Thyroid gland (tissue), 4 donors: ENCODE measurements at regions not wholly inside any gene's neighbourhood (a gene's known extent, or its start where the extent isn't known, plus 50 kb on each side); places are given as distances from the start of the nearest gene placed in this dataset.

Experiments
- DNase-seq, 2 donors: peaks; one replicate each; pipeline ENCODE4 v3.0.0-alpha.2; 2019
- H3K27ac ChIP-seq, 3 donors: fragments of 200-600 bp; sonication (generic); 1 replicate in 2 of 3; 2 replicates in 1 of 3; pipeline ENCODE4 v1.5.1; 2016 to 2019; ENCODE audit warnings: mild to moderate bottlenecking in 1 of 3, moderate library complexity in 1 of 3
- H3K27me3 ChIP-seq: fragments of 200-600 bp; sonication (generic); one replicate; pipeline ENCODE4 v1.5.1; 2019
- H3K36me3 ChIP-seq, 2 donors: fragments of 200-600 bp; sonication (generic); one replicate each; pipeline ENCODE4 v1.5.1; 2016 to 2019
- H3K4me1 ChIP-seq, 2 donors: fragments of 200-600 bp; sonication (generic); one replicate each; pipeline ENCODE4 v1.5.1; 2017 to 2019
- H3K4me3 ChIP-seq, 3 donors: fragments of 200-600 bp; sonication (generic); replicated peaks in 1 of 3; 1 replicate in 2 of 3; 2 replicates in 1 of 3; pipeline ENCODE4 v1.5.1; 2016; ENCODE audit warnings: mild to moderate bottlenecking in 1 of 3
- H3K9me3 ChIP-seq: fragments of 200-600 bp; sonication (generic); one replicate; pipeline ENCODE4 v1.5.1; 2017
- CTCF ChIP-seq, 6 experiments: fragments of 200-600 bp in 3 of 6; fragments of 450-650 bp in 3 of 6; sonication (generic) in 3 of 6; IDR thresholded peaks; one replicate each; pipeline ENCODE4 v1.5.1; 2016 to 2019; ENCODE audit warnings: antibody characterized with exemption in 6 of 6, mild to moderate bottlenecking in 2 of 6, inconsistent platforms in 1 of 6, moderate library complexity in 1 of 6
- POLR2A ChIP-seq, 2 donors: fragments of 450-650 bp; IDR thresholded peaks; one replicate each; pipeline ENCODE4 v1.6.1; 2017; ENCODE audit warnings: antibody characterized with exemption in 2 of 2, mild to moderate bottlenecking in 2 of 2, moderate library complexity in 1 of 2
- WGBS, 2 donors: methylation state at CpG; one replicate each; pipeline ENCODE4 v1.1.5; 2017; 5-methylcytosine and 5-hydroxymethylcytosine counted together
- intact Hi-C: fragments of 100-400 bp; cut with DNase I; formaldehyde crosslinking; loops from one replicate; pipeline ENCODE4 v1.15.1; 2023

DNA sequence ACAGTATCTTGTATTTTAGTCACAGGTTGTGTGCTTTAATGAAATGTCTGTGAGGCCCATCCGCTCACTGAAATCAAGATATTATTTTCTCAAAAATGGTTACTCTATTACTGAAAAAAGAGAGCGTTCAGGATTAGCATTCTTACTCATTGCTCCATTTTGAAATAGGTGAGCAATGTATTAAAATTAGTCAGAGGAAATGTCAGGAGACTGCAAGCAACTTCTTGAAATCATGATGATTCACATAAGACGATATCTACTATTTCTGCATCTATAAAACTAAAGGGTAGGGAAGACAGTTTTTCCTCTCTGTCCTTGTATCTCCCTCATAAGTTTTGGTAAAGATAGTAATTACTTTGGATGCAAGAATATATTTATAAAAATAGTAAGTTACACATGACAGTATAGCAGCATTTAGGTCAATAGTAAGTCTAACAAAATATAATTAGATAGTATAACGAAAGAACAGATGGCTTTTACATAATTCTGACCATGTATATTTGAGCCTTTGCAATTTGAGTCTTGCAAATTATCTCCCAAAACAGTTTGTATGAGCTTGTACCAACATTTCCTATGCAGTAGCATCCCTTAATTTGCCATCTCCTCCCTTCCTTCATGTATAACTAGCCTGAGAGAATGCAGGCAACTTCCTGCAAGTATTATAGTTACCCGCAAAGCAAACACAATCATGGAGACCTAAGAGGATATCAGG lies 937.8 kb downstream of the PCDH7 start:
- intact Hi-C loops = no loop called here
- 85 to 93% methylated on average over 5 of the region's 5 CpGs for WGBS, 2 donors
- Histone ChIP-seq H3K4me1 (no peaks in the 10 kb centered on the region), H3K4me3 (no peak overlapping the region), H3K27me3 (no peaks in the 10 kb centered on the region), H3K9me3 (no peaks in the 10 kb centered on the region), H3K36me3 (no peaks in the 10 kb centered on the region), H3K27ac (no peak overlapping the region)
- no peak for DNase-seq
- TF ChIP-seq POLR2A (IDR thresholded peaks at IDR 0.05) (no peak), CTCF (IDR thresholded peaks at IDR 0.05) (no peak)

DNA sequence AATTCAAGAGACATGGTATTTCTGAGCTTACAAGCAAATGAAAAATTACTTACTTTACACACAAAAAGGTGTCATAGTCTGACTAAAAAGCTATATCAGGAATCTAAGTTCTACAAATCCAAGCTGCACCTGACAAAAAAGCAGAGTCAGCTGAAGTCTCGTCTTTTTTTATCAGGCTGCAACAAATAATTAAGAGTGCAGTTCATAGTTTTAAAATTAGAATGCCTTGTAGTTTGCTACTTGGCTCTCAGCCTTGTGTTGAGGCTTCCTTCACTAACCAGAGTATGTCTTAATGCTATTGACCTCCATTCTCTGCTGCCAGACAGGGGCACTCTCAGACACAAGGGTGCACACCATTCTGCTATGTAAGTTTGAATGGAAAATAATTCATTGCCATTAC lies 940.7 kb downstream of the PCDH7 start:
- H3K4me1 ChIP-seq = no peaks in the 10 kb centered on the region
- 68 to 70% methylated on average over 1 of the region's 1 CpG for WGBS, 2 donors
- no peaks in the 10 kb centered on the region for H3K27me3 ChIP-seq
- no peak overlapping the region for H3K27ac ChIP-seq
- TF ChIP-seq POLR2A (IDR thresholded peaks at IDR 0.05) = no peak
- TF ChIP-seq CTCF (IDR thresholded peaks at IDR 0.05) = no peak
- intact Hi-C loops = no loop called here
- no peaks in the 10 kb centered on the region for H3K36me3 ChIP-seq
- H3K9me3 ChIP-seq = no peaks in the 10 kb centered on the region
- no peak for DNase-seq
- no peak overlapping the region for H3K4me3 ChIP-seq

GRCh38 chr4:31662951-31663350 lies 942.8 kb downstream of the PCDH7 start:
- no peaks in the 10 kb centered on the region for H3K4me1 ChIP-seq
- TF ChIP-seq POLR2A (IDR thresholded peaks at IDR 0.05) (no peak), CTCF (IDR thresholded peaks at IDR 0.05) (no peak)
- WGBS, 2 donors = 85 to 90% methylated on average over 2 of the region's 2 CpGs
- H3K27me3 ChIP-seq = no peaks in the 10 kb centered on the region
- H3K36me3 ChIP-seq = no peaks in the 10 kb centered on the region
- H3K9me3 ChIP-seq = no peaks in the 10 kb centered on the region
- intact Hi-C loops = no loop called here
- DNase-seq = no peak
- H3K27ac ChIP-seq = no peak overlapping the region
- H3K4me3 ChIP-seq = no peak overlapping the region

DNA sequence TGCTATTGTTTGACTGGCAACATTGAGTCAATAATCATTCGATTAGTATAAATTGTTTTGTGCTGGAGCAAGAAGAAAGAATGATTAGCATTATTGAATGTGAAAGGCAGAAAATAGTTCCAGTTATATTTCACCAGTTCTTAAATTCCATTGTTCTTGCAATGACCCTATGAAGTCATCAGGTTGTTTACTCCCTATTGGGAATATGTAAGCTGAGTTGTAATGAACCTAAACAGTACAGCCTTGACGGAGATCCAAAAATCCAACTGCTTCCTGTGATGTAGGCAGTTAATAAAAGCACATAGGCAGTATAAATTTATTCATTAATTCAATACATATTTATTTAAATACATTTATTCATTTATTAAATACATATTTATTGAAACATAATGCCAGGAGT lies 947.5 kb downstream of the PCDH7 start:
- intact Hi-C loops = no loop called here

More for the DNA sequence above, 947.5 kb downstream of the PCDH7 start:
- no peak for TF ChIP-seq CTCF (IDR thresholded peaks at IDR 0.05)
- no peak for TF ChIP-seq POLR2A (IDR thresholded peaks at IDR 0.05)
- Histone ChIP-seq H3K4me1 (no peaks in the 10 kb centered on the region), H3K36me3 (no peaks in the 10 kb centered on the region), H3K27me3 (no peaks in the 10 kb centered on the region), H3K4me3 (no peak overlapping the region), H3K27ac (no peak overlapping the region), H3K9me3 (no peaks in the 10 kb centered on the region)
- 77 to 78% methylated on average over 2 of the region's 2 CpGs for WGBS, 2 donors
- no peak for DNase-seq
